ENCODE measurements at regions not wholly inside any gene's neighbourhood (a gene's known extent, or its start where the extent isn't known, plus 50 kb on each side); places are given as distances from the start of the nearest gene placed in this dataset.

- DNase-seq (no peak), ATAC-seq (no peak)
- intact Hi-C loops (cut with DNase I): loop anchor here in 1 of 2 donors (10.0 kb wide), 2 partner anchors 359 to 489 kb away; no protein-coding TSS in a partner anchor
- Histone ChIP-seq H3K36me3 (no peaks in the 10 kb centered on the region), H3K4me1 (peaks cover 0 to 3% of the 10 kb centered on the region in 2 donors), H3K4me3 (no peak overlapping the region), H3K27ac (no peak overlapping the region), H3K27me3 (peaks cover 0 to 6% of the 10 kb centered on the region in 2 donors), H3K9me3 (no peaks in the 10 kb centered on the region)
- TF ChIP-seq CTCF (IDR thresholded peaks at IDR 0.05): no peak
Observed at GRCh38 chr15:66945842-66946241, 119.6 kb upstream of the SMAD3 start.

- TF ChIP-seq CTCF (IDR thresholded peaks at IDR 0.05): peak; percentile 92 to 93
- no peaks in the 10 kb centered on the region for H3K36me3 ChIP-seq
- H3K4me1 ChIP-seq: peaks cover 0 to 3% of the 10 kb centered on the region in 2 donors
- peak; percentile 90 for ATAC-seq
- intact Hi-C loops (cut with DNase I): loop anchor here in 1 of 2 donors (10.0 kb wide), 2 partner anchors 358 to 488 kb away; no protein-coding TSS in a partner anchor
- H3K4me3 ChIP-seq: no peak overlapping the region
- peaks cover 0 to 6% of the 10 kb centered on the region in 2 donors for H3K27me3 ChIP-seq
- peak; percentile 58 to 86 (median 69) for DNase-seq
- no peaks in the 10 kb centered on the region for H3K9me3 ChIP-seq
- no peak overlapping the region for H3K27ac ChIP-seq
Observed at GRCh38 chr15:66946578-66947164, 118.7 kb upstream of the SMAD3 start.

- no peak for ATAC-seq
Observed at GRCh38 chr15:66947471-66947870, 117.9 kb upstream of the SMAD3 start.

GRCh38 chr15:66948294-66948693 lies 117.1 kb upstream of the SMAD3 start:
- intact Hi-C loops (cut with DNase I): loop anchor here in 1 of 2 donors (10.0 kb wide), 2 partner anchors 357 to 487 kb away; no protein-coding TSS in a partner anchor
- Histone ChIP-seq H3K4me1 (no peaks in the 10 kb centered on the region), H3K9me3 (no peaks in the 10 kb centered on the region), H3K27me3 (peaks cover 0 to 6% of the 10 kb centered on the region in 2 donors), H3K4me3 (no peak overlapping the region), H3K27ac (no peak overlapping the region), H3K36me3 (no peaks in the 10 kb centered on the region)
- DNase-seq: no peak
- ATAC-seq: peak; percentile 29
- no peak for TF ChIP-seq CTCF (IDR thresholded peaks at IDR 0.05)

More at GRCh38 chr15:66947471-66947870, 117.9 kb upstream of the SMAD3 start:
- Histone ChIP-seq H3K4me1 (no peaks in the 10 kb centered on the region), H3K4me3 (no peak overlapping the region), H3K27ac (no peak overlapping the region), H3K27me3 (peaks cover 0 to 6% of the 10 kb centered on the region in 2 donors), H3K36me3 (no peaks in the 10 kb centered on the region), H3K9me3 (no peaks in the 10 kb centered on the region)
- no peak for DNase-seq
- intact Hi-C loops (cut with DNase I): loop anchor here in 1 of 2 donors (10.0 kb wide), 2 partner anchors 357 to 487 kb away; no protein-coding TSS in a partner anchor
- no peak for TF ChIP-seq CTCF (IDR thresholded peaks at IDR 0.05)

GRCh38 chr15:66950114-66950513 lies 115.3 kb upstream of the SMAD3 start:
- H3K4me3 ChIP-seq: no peak overlapping the region
- DNase-seq (no peak), ATAC-seq (no peak)
- H3K27me3 ChIP-seq: peaks cover 0 to 6% of the 10 kb centered on the region in 2 donors
- no peak for TF ChIP-seq CTCF (IDR thresholded peaks at IDR 0.05)
- H3K9me3 ChIP-seq: no peaks in the 10 kb centered on the region
- no peak overlapping the region for H3K27ac ChIP-seq
- intact Hi-C loops (cut with DNase I): no loop called here
- H3K36me3 ChIP-seq: no peaks in the 10 kb centered on the region
- H3K4me1 ChIP-seq: no peaks in the 10 kb centered on the region
